Tibial nerve (tissue), 4 donors: ENCODE measurements at regions not wholly inside any gene's neighbourhood (a gene's known extent, or its start where the extent isn't known, plus 50 kb on each side); places are given as distances from the start of the nearest gene placed in this dataset.

Experiments used
- CTCF ChIP-seq, 5 experiments: fragments of 200-600 bp in 3 of 5; fragments of 450-650 bp in 2 of 5; sonication (generic) in 3 of 5; IDR thresholded peaks; one replicate each; pipeline ENCODE4 v1.5.1; 2016 to 2019; ENCODE audit warnings: antibody characterized with exemption in 5 of 5, mild to moderate bottlenecking in 3 of 5, moderate library complexity in 2 of 5
- EP300 ChIP-seq, 2 donors: sonication (generic); formaldehyde crosslinking; IDR thresholded peaks; one replicate each; pipeline ENCODE4 v1.6.1; 2017; ENCODE audit warnings: antibody characterized with exemption in 2 of 2, mild to moderate bottlenecking in 1 of 2

DNA sequence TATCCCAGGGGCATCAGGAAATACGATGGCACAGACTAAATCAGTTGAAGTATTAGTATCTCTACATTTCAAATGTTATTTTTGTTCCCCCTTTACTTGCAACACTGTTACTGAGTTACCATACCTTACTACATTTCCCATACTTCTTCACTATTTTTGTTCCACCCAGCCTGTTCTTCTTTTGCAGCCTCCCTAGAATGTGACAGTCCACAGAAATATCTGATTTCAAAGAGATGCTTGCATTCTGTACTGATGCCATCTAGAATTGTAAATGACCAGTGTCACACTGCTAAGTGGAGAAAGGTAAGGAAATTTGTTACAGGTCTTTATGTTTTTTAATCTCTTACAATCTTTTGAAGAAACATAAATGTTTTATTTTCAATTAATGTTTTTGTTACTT, 279.9 kb downstream of the CCER1 start:
- TF ChIP-seq CTCF (IDR thresholded peaks at IDR 0.05) (no peak), EP300 (IDR thresholded peaks at IDR 0.05) (no peak)
